IMR-90 (cell line): ENCODE measurements at regions not wholly inside any gene's neighbourhood (a gene's known extent, or its start where the extent isn't known, plus 50 kb on each side); places are given as distances from the start of the nearest gene placed in this dataset.

ENCODE experiments used
- ATAC-seq: fragments of 200-7000 bp; cut with Tn5 transposase; 2 replicates; pipeline ENCODE4 v1.9.1; 2020; ENCODE audit warnings: low read depth, mild to moderate bottlenecking, moderate library complexity
- BruUV-seq: library from RNA; stranded (reverse); fragments of 400-500 nt; replicated peaks from 2 replicates; lab custom pipeline; 2021; lab: Mats Ljungman, UMichigan
- CTCF ChIA-PET: fragments of 300-600 bp; formaldehyde crosslinking; extraction: SDS; loops from one replicate; lab custom pipeline; 2021; ENCODE audit warnings: antibody characterized with exemption; lab: Yijun Ruan, JAX
- POLR2A ChIA-PET: fragments of 300-600 bp; sonication (Branson Sonifier 250); formaldehyde crosslinking; loops from one replicate; lab custom pipeline; 2022; ENCODE audit warnings: antibody characterized with exemption; ENCODE audit not compliant: unreplicated experiment; lab: Charles Lee
- DNase-seq: peaks from one replicate; pipeline ENCODE4 v3.0.0; 2013
- H2AFZ ChIP-seq: replicated peaks from 2 replicates; pipeline ENCODE3; 2013; ENCODE audit warnings: low read length, mild to moderate bottlenecking; ENCODE audit not compliant: poor library complexity
- H2AK5ac ChIP-seq: 2 replicates; pipeline ENCODE4 v1.6.1; 2013; ENCODE audit warnings: low read depth, low read length, inconsistent platforms
- H2AK9ac ChIP-seq: replicated peaks from 2 replicates; pipeline ENCODE3; 2013; ENCODE audit warnings: mild to moderate bottlenecking, low read depth, low read length, moderate library complexity; ENCODE audit not compliant: poor library complexity
- H2BK120ac ChIP-seq: 2 replicates; pipeline ENCODE4 v1.6.1; 2013; ENCODE audit warnings: low read depth, low read length, inconsistent platforms
- H2BK15ac ChIP-seq: 3 replicates; pipeline ENCODE4 v1.6.1; 2013; ENCODE audit warnings: low read depth, low read length, inconsistent platforms
- H2BK20ac ChIP-seq: 2 replicates; pipeline ENCODE4 v1.6.1; 2013; ENCODE audit warnings: low read depth, mild to moderate bottlenecking, inconsistent platforms, low read length, moderate library complexity
- H2BK5ac ChIP-seq: 2 replicates; pipeline ENCODE4 v1.6.1; 2013; ENCODE audit warnings: mild to moderate bottlenecking, low read depth, low read length, inconsistent platforms; ENCODE audit not compliant: poor library complexity, severe bottlenecking
- H3K14ac ChIP-seq: replicated peaks from 2 replicates; pipeline ENCODE4 v1.6.1; 2013; ENCODE audit warnings: low read depth, low read length, inconsistent platforms
- H3K18ac ChIP-seq: 2 replicates; pipeline ENCODE4 v1.6.1; 2013; ENCODE audit warnings: low read depth, low read length, control low read depth
- H3K23ac ChIP-seq: 2 replicates; pipeline ENCODE4 v1.6.1; 2013; ENCODE audit warnings: low read depth, low read length, inconsistent platforms
- H3K27ac ChIP-seq: 2 replicates; pipeline ENCODE4 v1.5.1; 2013; ENCODE audit warnings: mild to moderate bottlenecking, control low read depth, low read length; ENCODE audit not compliant: insufficient read depth
- H3K27me3 ChIP-seq: 2 replicates; pipeline ENCODE4 v1.6.1; 2013; ENCODE audit warnings: low read length; ENCODE audit not compliant: control insufficient read depth, insufficient read depth
- H3K36me3 ChIP-seq: 2 replicates; pipeline ENCODE4 v1.6.1; 2013; ENCODE audit warnings: low read length, mixed read lengths; ENCODE audit not compliant: control insufficient read depth, insufficient read depth
- H3K4ac ChIP-seq: 2 replicates; pipeline ENCODE4 v1.6.1; 2013; ENCODE audit warnings: low read depth, low read length, inconsistent platforms
- H3K4me1 ChIP-seq: 2 replicates; pipeline ENCODE4 v1.6.1; 2013; ENCODE audit warnings: low read length, mixed read lengths; ENCODE audit not compliant: control insufficient read depth, insufficient read depth
- H3K4me2 ChIP-seq: 2 replicates; pipeline ENCODE4 v1.6.1; 2013; ENCODE audit warnings: low read depth, mild to moderate bottlenecking, control low read depth, low read length, moderate library complexity
- H3K4me3 ChIP-seq: 2 replicates; pipeline ENCODE4 v1.5.1; 2013; ENCODE audit warnings: low read depth, mild to moderate bottlenecking, control low read depth, low read length, moderate library complexity; ENCODE audit not compliant: insufficient read depth
- H3K56ac ChIP-seq: 2 replicates; pipeline ENCODE4 v1.6.1; 2013; ENCODE audit warnings: low read length, inconsistent platforms; ENCODE audit not compliant: insufficient read depth; ENCODE audit errors: extremely low read depth
- H3K79me1 ChIP-seq, 2 experiments: 2 replicates each; pipeline ENCODE4 v1.6.1; 2013; ENCODE audit warnings: low read length in 2 of 2, inconsistent platforms in 1 of 2, low read depth in 1 of 2
- H3K9ac ChIP-seq: 2 replicates; pipeline ENCODE4 v1.6.1; 2013; ENCODE audit warnings: low read depth, low read length, control low read depth
- H3K9me1 ChIP-seq: 2 replicates; pipeline ENCODE4 v1.6.1; 2013; ENCODE audit warnings: low read length, inconsistent platforms; ENCODE audit not compliant: insufficient read depth
- H3K9me3 ChIP-seq: 2 replicates; pipeline ENCODE4 v1.6.1; 2013; ENCODE audit warnings: low read length; ENCODE audit not compliant: control insufficient read depth, insufficient read depth
- H4K20me1 ChIP-seq: 2 replicates; pipeline ENCODE4 v1.6.1; 2013; ENCODE audit warnings: low read length, inconsistent platforms; ENCODE audit not compliant: insufficient read depth
- H4K5ac ChIP-seq: 2 replicates; pipeline ENCODE4 v1.6.1; 2013; ENCODE audit warnings: mild to moderate bottlenecking, low read depth, low read length, control low read depth
- H4K8ac ChIP-seq, 2 experiments: 2 replicates each; pipeline ENCODE4 v1.6.1; 2013; ENCODE audit warnings: low read depth in 2 of 2, low read length in 2 of 2, control low read depth in 1 of 2, inconsistent platforms in 1 of 2
- H4K91ac ChIP-seq: 2 replicates; pipeline ENCODE4 v1.6.1; 2013; ENCODE audit warnings: low read depth, low read length, inconsistent platforms; ENCODE audit not compliant: insufficient read depth
- CHD1 ChIP-seq: IDR thresholded peaks from 2 replicates; pipeline ENCODE4 v1.6.1; 2012; ENCODE audit warnings: low read depth, low read length, improper control_type of control experiment
- MXI1 ChIP-seq: IDR thresholded peaks from 2 replicates; pipeline ENCODE4 v1.6.1; 2012; ENCODE audit warnings: low read depth, mild to moderate bottlenecking, low read length, moderate library complexity, borderline replicate concordance
- POLR2A ChIP-seq: IDR thresholded peaks from 2 replicates; pipeline ENCODE4 v1.6.1; 2012; ENCODE audit warnings: mild to moderate bottlenecking, low read depth, low read length
- RCOR1 ChIP-seq: IDR thresholded peaks from 2 replicates; pipeline ENCODE4 v1.6.1; 2012; ENCODE audit warnings: mild to moderate bottlenecking, low read length, improper control_type of control experiment; ENCODE audit not compliant: insufficient replicate concordance
- WGBS, 2 experiments: methylation state at CpG; one replicate each; pipeline versions ENCODE4 v1.1.5 to v1.1.7; 2013; ENCODE audit warnings: missing lambda C conversion rate in 2 of 2; ENCODE audit not compliant: insufficient read length in 1 of 2; ENCODE audit errors: extremely low coverage in 2 of 2; 5-methylcytosine and 5-hydroxymethylcytosine counted together
- dilution Hi-C: fragments of 300-500 bp; cut with HindIII; formaldehyde crosslinking; loops from one replicate; pipeline ENCODE4 v1.14.3; 2018; ENCODE audit warnings: low sequenced_read_pairs; ENCODE audit not compliant: unreplicated experiment
- in situ Hi-C: fragments of 300-500 bp; cut with MboI; formaldehyde crosslinking; loops from 3 replicates; pipeline ENCODE4 v1.14.3; 2019; ENCODE audit warnings: low sequenced_read_pairs, inconsistent platforms, mixed read lengths
- intact Hi-C: fragments of 100-400 bp; cut with micrococcal nuclease; formaldehyde crosslinking; loops from 2 replicates; pipeline ENCODE4 v1.10.0; 2022
- TF ChIP-seq, protein P1 (sequence below): fragments of 150-350 bp; IDR thresholded peaks from 2 replicates; pipeline ENCODE4 v1.6.1; 2017; ENCODE audit warnings: mild to moderate bottlenecking, antibody characterized with exemption, low read length, low read depth
- TF ChIP-seq, protein P2 (sequence below): fragments of 150-350 bp; IDR thresholded peaks from 2 replicates; pipeline ENCODE4 v1.6.1; 2016; ENCODE audit warnings: low read depth, mild to moderate bottlenecking, low read length, moderate library complexity, borderline replicate concordance

GRCh38 chr2:142562900-142563299 is 314.6 kb upstream of the KYNU start:
- no peak overlapping the region for H2BK5ac ChIP-seq
- dilution Hi-C loops (no loop called here), intact Hi-C loops (no loop called here), in situ Hi-C loops (no loop called here)
- no peak overlapping the region for H3K9ac ChIP-seq
- H3K27ac ChIP-seq: no peak overlapping the region
- no TSS peak for BruUV-seq
- CTCF ChIA-PET: no interaction called here
- H4K5ac ChIP-seq: no peak overlapping the region
- TF ChIP-seq MXI1: no peak
- TF ChIP-seq, protein P1, sequence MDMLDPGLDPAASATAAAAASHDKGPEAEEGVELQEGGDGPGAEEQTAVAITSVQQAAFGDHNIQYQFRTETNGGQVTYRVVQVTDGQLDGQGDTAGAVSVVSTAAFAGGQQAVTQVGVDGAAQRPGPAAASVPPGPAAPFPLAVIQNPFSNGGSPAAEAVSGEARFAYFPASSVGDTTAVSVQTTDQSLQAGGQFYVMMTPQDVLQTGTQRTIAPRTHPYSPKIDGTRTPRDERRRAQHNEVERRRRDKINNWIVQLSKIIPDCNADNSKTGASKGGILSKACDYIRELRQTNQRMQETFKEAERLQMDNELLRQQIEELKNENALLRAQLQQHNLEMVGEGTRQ: no peak
- no peak for TF ChIP-seq RCOR1
- TF ChIP-seq CHD1: no peak
- TF ChIP-seq POLR2A: no peak
- TF ChIP-seq, protein P2, sequence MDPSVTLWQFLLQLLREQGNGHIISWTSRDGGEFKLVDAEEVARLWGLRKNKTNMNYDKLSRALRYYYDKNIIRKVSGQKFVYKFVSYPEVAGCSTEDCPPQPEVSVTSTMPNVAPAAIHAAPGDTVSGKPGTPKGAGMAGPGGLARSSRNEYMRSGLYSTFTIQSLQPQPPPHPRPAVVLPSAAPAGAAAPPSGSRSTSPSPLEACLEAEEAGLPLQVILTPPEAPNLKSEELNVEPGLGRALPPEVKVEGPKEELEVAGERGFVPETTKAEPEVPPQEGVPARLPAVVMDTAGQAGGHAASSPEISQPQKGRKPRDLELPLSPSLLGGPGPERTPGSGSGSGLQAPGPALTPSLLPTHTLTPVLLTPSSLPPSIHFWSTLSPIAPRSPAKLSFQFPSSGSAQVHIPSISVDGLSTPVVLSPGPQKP: no peak
- no peak overlapping the region for H2AFZ ChIP-seq
- no peaks in the 10 kb centered on the region for H3K9me1 ChIP-seq
- H3K23ac ChIP-seq: no peak overlapping the region
- H2AK5ac ChIP-seq: no peak overlapping the region
- no peak overlapping the region for H2BK20ac ChIP-seq
- H4K20me1 ChIP-seq: no peaks in the 10 kb centered on the region
- H3K18ac ChIP-seq: no peak overlapping the region
- H3K4me2 ChIP-seq: no peak overlapping the region
- DNase-seq: no peak
- H3K4me3 ChIP-seq: no peak overlapping the region
- H3K14ac ChIP-seq: no peak overlapping the region
- H4K8ac ChIP-seq: no peak overlapping the region
- H2BK120ac ChIP-seq: no peak overlapping the region
- H3K4ac ChIP-seq: no peak overlapping the region
- no peak overlapping the region for H2AK9ac ChIP-seq
- H2BK15ac ChIP-seq: no peak overlapping the region
- WGBS, 2 experiments: 72% methylated on average over 6 of the region's 8 CpGs; no CpG with 5 or more reads in 1 of the 2 experiments
- no peak overlapping the region for H3K56ac ChIP-seq
- H3K36me3 ChIP-seq: no peaks in the 10 kb centered on the region
- POLR2A ChIA-PET: no interaction called here
- no peaks in the 10 kb centered on the region for H3K79me1 ChIP-seq
- no peaks in the 10 kb centered on the region for H3K4me1 ChIP-seq
- ATAC-seq: no peak
- H3K27me3 ChIP-seq: no peaks in the 10 kb centered on the region
- no peaks in the 10 kb centered on the region for H3K9me3 ChIP-seq
- H4K91ac ChIP-seq: no peak overlapping the region
